NCI-H446 treated with DMSO at 0.1 percent for 48 hours (cell line): ENCODE measurements at regions not wholly inside any gene's neighbourhood (a gene's known extent, or its start where the extent isn't known, plus 50 kb on each side); places are given as distances from the start of the nearest gene placed in this dataset.
A peak's percentile ranks its signal among the peaks of the same experiment; 100 is the strongest.

Source experiments
- DNase-seq: peaks from one replicate; lab custom pipeline; 2025; lab: John Stamatoyannopoulos, UW

DNA sequence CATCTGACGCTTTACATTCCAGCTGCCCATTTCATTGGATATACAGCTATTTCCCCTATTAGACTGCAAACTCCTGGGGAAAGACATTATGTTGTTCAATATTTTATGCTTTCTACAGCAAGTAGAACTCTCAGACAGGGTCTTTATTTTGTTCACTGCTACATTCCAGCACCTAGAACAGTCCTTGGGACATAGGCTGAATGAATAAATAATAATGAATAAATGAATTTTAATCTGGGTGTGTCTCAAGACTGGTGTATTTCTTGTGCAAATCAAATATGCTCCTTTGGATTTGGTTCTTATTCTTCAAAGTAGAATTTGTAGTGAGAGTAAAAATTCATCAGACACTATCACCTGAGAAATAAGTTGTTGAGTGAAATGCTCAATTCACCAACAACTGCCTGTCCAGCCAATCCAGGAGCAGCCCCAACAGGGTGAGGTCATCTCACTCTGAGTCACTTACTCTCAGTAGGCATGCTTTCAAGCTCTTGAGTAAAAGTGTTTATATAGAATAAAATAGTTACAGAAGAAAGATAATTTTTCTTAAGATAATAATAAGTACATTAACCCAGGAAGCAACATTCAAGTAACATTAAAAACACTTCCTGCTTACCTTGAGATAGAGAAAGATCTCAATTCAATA is 287.5 kb upstream of the NPVF start:
- no peak for DNase-seq

DNA sequence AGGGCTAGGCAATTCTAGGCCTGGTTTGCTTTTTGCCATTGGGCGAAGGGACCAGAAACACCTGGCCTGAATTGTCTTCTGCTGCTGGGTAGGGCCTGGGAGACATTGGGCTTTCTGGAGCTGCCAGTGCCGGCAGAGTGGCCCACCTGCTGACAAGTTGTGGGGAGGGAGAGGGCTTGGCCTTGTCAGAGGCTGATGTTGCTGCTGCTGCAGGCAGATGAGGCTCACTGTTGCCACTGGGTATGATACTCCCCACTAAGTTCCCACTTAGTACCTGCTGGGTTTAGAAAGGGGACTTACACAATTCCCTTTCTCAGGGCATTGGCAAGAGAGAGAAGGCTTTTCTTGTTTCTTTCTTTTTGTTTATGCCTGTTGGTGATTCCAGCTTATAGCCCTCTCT is 289.6 kb upstream of the NPVF start:
- DNase-seq = no peak

DNA sequence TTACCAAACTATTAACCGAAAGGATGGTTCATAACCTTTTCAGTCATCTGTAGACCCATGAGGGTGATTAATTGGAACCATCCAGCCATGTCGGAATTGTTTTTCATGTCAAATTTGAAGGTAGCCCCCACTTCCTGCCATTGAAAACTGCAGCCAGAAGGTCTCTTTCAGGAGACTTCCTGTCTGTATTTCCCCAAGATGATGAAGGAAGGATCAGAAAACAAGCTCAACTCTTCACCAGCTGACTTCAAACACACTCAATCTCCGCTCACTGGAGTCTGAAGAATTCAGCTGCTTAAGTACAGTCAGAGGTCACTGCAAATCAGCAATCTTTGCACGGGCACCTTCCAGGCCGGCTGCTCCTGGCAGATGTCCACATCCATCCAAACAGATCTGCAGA is 291.7 kb upstream of the NPVF start:
- DNase-seq = no peak

DNA sequence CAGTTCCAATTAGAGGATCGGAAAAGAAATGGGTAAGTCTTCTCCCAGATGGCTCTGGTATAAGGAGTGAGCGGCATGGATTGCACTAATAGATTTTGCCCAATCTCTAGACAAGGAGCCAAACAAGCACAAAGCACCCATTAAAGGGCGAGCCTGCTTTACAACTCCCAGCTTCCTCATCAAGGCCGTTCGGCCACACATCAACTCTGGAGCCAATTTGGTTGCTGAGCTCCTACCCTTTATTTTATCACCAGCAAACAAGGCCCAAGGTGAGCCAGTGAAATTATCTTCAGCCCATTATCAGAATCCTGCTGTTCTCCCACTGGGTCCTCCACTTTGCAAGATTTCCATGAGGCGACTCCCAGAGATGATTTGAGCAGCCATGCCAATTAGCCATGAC is 292.2 kb upstream of the NPVF start:
- no peak for DNase-seq

DNA sequence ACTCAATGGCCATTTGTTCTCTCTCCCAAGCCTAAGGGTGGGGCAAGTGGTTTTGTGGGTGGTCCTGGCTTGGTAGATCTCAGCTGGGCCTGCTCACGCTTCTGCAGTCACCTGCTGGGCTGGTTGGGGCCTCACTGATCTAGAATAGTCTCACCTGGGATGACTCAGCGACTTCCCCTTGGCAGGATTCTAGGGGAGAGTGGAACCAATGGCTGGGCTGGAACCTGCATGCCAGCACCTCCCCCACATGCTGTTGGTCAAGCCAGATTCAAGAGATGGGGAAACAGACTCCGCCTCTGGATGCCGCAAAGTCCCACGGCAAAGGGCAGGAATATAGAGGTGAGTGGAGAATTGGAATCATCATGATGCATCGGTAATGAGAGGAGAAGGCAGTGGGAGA is 292.9 kb upstream of the NPVF start:
- no peak for DNase-seq

DNA sequence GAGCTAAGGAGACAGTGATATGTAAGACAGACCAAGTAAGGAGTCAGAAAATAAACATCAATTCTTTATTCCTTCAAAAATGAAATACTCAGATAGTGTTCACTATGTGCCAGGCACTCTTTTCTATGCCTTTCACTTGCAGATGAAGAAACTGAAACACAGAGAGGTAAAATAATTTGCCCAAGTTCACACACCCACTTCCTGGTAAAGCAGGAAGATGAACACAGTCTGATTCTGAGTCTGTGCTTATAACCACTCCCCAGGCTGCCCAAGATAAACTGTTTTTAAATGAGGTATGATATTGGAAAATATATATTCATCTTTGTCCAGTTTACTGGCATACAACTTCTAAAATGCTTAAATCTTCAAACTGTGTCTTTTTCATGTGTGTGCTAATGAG is 294.4 kb upstream of the NPVF start:
- no peak for DNase-seq

DNA sequence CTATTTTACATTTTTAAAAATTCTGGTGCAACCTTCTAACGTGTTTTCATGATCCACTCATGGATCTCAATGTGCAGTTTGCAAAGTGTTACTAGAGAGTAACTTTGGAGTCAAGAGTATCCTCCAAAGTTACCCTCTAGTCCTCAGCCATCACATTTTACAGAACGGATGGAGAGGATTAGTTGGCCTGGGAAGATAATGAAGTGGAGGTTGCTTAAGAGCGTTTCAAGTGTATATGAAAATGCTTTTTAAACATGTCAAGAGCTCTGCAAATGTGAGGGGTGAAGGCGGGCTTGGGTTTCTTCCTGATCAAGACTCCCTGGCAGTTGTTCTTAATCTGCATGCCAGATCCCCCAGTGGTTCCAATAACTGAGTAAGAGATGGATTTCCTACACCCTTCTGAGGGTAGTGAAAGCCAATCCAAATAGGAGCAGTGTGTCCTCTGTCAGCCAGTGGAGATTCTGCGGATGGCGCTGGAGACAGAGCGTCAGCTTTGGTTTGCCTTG is 299.4 kb upstream of the NPVF start:
- no peak for DNase-seq

DNA sequence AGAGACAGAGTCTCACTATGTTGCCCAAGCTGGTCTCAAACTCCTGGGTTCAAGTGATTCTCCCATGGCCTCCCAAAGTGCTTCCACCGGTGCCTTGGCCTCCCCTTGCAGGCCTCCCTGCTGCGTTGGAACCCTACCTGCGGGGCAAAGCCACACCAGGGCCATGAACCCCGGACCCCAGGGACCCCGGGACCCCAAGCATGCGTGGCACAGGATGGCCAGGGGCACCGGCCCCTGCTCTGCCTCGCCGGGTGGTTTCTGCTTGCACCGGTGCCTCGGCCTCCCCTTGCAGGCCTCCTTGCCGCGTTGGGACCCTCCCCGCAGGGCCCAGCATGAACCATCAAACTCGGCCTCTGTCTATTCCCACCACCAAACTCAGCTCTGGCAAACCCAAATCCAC is 301.0 kb upstream of the NPVF start:
- no peak for DNase-seq

DNA sequence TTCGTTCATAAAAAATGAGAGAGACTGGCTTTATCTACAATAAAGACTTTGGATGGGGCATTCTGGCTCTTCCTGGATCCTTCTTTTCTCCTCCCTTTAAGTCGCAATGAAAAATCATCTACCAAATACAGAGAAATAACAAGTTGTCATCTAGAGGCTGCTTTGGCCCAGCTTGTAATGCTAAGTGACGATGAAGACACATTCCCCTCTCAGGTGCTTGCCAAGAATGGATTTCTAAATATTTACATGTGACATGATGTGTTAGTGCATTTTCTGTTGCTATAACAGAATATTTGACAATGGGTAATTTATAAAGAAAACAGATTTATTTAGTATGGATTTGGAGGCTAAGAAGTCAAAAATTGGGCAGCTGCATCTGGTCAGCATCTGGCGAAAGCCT is 308.6 kb upstream of the NPVF start:
- no peak for DNase-seq

DNA sequence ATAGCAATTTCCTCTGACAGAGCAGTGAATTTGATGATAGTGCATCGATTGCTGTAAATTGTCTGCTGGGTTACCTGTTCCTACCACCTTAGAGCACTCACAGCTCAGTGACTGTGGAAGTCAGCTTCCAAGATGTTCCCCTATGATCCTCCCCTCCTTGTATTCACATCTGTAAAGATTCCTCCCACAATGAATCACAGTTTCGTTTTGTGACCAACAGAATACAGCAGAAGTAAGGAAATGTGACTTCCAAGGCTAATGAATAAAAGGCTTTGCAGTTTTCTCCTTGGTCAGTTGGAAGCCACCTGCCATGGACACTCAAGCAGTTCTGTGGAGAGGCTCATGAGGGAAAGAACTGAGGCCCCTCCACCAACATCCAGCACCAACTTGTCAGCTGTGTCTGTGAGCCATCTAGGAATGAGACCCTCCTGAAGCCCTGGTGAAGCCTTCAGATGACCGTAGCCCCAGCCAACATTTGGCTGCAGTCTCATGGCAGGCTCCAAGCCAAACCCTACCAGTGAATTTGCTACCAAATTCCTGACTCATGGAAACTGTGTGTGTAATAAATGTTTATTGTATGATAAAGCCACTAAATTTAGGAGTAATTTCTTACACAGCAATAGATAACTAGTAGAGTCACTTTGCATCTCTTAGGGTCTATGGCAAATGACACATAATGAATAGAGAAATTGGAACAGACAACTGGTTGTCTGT is 309.5 kb upstream of the NPVF start:
- no peak for DNase-seq

DNA sequence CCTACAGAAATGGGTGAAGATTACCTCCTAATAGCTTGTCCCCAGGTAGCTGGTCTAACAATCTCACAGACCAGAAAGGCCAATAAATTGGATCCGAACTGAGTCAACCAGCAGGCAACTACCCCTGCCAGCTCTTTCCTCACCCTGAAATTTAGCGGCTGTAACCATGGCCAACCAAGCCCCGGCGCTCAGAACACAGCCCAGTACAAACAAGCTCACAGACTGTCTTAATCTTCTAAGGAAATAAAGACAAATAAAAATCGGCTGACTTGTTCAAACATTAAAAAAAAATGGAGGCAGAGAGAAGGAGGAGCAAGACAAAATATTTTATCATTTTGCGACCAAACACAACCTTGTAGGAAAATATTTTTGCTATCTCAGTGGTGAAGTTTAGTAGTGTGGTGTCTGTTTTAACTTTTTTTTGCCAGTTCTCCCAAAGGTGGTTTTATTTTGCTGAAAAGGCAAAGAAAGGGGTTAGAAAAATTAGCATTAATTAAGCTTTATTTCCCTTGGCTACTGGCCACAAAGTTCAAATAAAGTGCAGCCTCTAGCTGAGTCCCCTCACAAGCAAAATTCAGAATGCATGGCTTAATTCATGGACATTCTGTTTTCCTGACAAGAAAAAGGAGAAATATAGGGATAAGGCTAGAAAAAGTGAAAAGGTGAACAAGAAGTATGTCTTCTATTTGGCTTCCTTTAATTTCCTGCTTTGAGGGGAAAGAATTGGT is 313.0 kb upstream of the NPVF start:
- DNase-seq = no peak

DNA sequence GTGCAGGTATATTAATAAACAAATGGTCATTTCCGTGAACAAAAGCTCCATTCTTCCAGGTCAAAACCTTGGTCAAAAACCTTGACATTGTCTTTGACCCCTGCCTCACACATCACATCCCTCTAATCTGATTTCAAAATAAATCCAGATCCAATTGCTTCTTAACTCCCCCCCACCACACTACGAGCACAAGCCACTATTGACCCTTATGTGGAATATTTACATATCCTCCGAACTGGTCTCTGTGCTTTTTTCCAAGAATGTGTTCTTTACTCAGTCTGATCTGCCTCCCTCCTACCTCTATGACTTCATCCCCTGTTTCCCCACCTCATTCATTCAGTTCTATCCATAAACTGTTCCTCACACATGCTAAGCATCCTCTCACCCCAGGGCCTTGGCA is 313.6 kb upstream of the NPVF start:
- DNase-seq = no peak

DNA sequence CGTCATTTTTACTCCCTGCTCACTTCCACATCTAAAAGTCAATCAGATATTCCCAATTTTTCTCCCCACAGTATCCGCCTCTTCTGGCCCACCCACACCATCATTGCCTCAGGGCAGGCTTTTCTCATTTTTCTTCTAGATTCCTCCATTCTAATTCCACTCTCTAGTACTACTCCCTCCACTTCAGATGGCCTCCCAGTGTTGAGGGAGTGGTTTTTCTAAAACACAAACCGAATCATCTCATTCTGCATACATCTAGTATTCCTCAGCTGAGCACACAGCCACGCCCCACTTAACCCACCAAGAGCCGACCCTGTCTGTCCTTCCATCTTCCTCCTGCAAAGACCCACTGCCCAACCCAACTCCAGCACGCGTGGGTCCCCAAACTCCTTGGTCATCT is 314.9 kb upstream of the NPVF start:
- no peak for DNase-seq

DNA sequence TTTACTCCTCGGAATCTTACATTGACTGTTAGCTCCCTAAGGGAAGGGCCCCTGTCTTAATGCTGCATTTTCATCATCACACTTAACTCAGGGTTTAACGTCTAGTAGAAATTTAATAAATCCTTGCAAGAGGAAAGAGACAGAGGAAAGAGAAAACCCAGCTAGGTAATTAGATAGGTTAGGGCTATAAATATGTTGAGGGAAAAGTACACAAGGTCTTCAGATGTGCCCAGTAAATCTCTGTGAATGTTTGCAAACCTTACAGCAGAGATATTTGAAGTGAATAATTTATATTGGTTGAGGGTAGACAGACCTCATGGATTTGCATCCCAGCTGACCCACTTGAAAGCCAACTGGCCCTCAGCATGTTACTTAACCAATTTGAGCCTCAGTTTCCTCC is 315.5 kb upstream of the NPVF start:
- DNase-seq = no peak

DNA sequence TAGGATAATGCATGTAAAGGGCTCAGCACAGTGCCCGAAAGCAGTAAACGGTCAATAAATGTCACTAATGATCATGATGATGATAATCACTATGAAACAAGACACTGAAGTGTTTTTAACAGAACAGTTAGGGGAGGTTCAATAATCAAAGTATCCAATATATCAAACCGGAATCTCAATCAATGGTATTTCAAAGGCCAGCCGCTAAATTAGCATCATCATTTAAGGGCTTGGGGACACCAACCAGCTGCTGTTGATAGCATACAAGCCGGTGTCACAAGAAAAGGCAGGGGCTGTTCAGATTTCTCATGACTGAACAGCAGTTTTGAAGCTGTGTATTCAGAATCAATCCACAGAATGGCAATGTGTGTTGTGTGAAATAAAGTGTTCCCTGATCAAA is 316.0 kb upstream of the NPVF start:
- no peak for DNase-seq

DNA sequence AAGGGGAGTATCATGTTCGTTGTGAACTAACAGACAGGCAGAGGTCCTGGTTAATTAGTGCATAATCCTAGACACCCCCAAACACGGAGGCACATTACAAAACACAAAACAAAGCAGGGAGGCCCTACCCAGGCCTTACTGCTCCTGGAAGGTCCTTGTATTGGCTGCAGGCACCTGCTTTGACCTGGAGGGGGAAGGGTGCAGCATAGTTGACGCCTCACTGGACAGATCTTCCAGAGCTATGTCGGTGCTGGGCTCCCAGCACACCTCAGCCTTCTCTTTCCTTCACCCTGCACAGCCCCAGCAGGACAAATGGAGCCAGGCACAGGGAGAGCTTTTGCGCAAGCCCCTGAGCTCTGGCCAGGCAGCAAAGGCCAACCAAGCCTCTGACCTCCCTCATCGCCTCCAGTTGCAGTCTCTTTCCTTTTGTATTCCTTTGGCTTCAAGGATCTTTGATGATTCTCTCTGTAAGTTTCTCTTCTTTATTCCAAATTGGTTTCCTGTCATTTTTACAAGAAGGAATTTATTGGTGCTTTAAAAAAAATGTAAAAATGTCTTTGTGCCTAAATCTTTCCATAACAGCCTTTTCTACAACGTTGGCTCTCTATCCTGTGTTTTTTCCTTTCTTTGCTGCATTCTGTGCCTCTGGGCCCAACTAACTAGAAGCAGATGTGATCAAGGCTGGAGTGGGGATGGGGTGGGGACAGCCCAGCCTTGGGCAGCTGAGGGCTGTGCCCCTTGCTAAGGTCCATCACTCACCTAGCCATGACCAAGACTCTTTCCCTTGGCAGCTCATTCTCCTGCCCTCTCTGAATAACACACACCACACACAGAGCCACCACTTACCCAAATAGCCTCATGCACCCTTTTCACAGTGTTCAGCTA is 317.1 kb upstream of the NPVF start:
- DNase-seq = no peak

DNA sequence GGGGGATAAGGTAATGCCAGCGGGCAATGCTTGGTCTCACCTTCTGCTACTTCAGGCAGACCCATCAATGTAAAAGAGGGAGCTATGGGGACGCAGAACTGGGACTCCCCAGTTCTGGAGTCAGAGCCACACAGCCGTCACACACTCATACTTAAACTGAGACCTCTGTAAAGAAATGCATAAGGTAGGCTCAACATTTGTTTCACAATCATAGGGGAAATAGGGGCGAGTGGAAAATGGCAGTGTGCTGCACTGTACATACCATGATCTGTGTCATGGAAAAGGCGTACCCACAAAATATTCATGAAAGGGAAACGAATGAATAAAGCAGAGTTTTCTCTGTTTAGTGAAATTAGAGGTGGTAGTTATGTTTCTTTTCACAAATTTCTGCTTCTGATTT is 318.0 kb upstream of the NPVF start:
- DNase-seq = no peak

DNA sequence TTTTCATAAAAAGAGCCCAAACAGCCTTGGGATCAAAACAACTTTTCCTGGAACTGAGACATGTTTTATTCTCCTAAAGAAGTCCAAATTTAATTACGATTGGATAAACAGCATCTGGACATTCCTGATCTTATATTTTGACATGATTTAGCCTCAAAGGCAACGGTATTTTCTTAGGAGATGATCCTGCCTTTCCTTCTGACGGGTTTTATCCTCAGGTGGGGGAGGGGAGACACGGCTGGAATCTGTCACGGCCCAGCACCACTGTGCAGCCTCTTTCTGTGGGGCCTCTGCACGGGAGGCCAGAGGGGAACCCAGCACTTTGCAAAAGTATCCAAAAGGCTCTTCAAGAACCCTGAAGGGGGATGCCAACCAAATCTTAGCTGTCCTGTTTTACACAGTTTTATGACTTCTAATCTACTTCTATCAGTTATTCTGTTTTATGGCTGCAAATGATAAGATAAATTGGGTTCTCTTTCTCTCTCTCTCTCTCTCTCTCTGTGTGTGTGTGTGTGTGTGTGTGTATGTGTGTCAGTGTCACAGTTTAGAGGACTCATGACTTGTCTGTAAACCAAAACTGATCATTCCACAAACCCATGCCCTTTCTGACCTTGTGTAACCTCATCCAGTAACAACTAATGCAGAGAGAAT is 321.1 kb upstream of the NPVF start:
- DNase-seq = no peak

DNA sequence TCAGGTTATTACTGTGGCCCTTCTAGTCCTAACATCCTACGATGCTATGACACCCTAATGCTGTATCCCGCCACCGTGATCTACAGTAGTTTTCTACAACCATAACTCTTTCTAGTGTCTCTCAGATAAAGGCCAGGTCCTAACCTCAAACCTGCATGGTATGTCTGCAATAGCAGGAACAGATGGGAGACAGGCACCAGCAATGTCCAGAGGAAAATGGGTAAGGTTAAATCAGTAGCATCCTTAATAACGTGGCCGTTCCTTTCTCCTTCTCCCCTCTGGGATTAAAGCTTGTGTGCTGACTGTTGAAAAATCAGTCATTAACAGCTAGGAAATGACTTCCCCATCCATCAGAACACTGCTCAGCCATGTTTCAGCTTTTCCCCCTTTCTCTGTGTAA is 321.9 kb upstream of the NPVF start:
- DNase-seq = no peak

DNA sequence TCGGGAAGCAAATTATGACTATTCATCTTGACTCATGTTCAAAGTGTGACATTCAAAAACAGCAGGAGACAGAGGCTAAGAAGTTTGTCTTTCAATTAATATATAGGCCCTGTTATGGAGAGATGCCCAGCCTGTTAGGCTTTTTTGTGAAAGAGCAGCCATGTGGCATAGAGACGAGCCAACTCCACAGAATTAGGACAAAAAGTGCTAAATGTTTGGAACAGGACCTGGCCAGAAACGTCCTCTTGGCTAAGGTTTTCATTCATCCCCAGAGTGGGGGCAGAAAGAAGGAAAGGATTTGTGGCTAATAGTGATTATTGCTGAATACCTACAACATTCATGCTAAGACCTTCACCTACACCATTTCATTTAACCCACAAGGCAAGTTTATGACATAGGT is 324.7 kb upstream of the NPVF start:
- peak; percentile 91 for DNase-seq

DNA sequence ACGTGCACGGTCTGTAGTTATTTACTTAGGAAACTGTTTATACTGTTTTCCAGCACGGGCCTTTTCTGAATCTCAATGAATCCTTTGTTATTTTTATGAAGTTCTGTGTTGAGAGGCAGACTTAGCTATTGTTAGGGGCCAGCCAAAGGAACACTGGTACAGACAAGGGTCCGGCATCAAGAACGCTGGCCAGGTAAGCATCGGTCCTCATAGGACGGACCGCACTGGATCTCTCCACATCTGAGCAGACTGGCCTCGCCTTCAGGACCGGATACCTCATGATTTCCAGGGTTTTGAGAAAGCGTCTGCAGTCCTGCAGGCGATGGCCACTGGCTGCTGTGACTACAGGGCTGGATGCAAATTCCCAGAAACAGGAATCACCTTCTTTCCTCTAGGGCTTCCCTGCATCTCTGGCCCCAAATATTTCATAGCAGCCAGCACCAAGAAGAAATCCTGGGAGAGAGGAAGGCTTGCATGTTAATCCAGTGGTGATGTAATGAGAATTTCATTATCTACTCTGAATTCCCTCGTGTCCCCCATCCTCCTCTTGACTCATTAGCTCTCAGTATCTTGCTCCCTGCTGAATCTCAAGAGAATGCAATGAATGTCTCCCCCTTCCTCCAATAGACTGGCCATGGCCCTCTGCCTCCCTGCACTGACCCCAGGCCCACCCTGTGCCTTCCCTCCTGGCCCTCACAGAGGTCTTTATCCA is 325.4 kb upstream of the NPVF start:
- no peak for DNase-seq
